ENCODE measurements at regions not wholly inside any gene's neighbourhood (a gene's known extent, or its start where the extent isn't known, plus 50 kb on each side); places are given as distances from the start of the nearest gene placed in this dataset.

DNA sequence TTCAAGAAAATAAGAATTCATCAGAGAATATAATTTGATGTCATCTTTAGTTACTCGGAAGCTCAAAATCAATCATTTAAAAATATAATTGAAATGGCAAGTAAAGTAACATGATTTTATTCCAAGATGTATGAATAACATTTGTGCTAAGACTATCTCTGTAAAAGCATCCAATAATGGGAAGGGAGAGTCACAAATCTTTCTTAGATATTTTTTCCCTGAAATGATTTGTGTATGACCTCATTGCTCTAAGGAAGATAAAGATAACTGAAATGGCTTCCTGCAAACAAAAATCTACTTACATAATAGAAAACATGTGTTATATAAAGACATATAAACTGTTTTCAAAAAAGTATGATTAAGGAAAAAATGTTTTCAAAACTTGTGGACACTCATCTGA, 97.4 kb upstream of the FGF10 start:
- no peaks in the 10 kb centered on the region for H3K9me3 Mint-ChIP-seq
- H3K4me1 Mint-ChIP-seq = no peaks in the 10 kb centered on the region
- no peak for DNase-seq
- H3K36me3 Mint-ChIP-seq = no peaks in the 10 kb centered on the region
- no peaks in the 10 kb centered on the region for H3K27me3 Mint-ChIP-seq
- no peak overlapping the region for H3K27ac Mint-ChIP-seq
- CTCF ChIA-PET = no interaction called here
- H3K4me3 Mint-ChIP-seq = no peak overlapping the region

GRCh38 chr5:44454002-44454401, 64.8 kb upstream of the FGF10 start:
- Mint-ChIP-seq H3K4me1 (no peaks in the 10 kb centered on the region), H3K9me3 (peaks cover 8% of the 10 kb centered on the region), H3K36me3 (no peaks in the 10 kb centered on the region), H3K4me3 (no peak overlapping the region), H3K27me3 (no peaks in the 10 kb centered on the region), H3K27ac (no peak overlapping the region)
- CTCF ChIA-PET = no interaction called here
- DNase-seq = no peak

- Mint-ChIP-seq H3K9me3 (no peaks in the 10 kb centered on the region), H3K27ac (no peak overlapping the region), H3K4me1 (no peaks in the 10 kb centered on the region), H3K36me3 (no peaks in the 10 kb centered on the region), H3K4me3 (no peak overlapping the region), H3K27me3 (no peaks in the 10 kb centered on the region)
- no peak for DNase-seq
- CTCF ChIA-PET = no interaction called here
These were observed 57.2 kb upstream of the FGF10 start for GRCh38 chr5:44446399-44446798.

DNA sequence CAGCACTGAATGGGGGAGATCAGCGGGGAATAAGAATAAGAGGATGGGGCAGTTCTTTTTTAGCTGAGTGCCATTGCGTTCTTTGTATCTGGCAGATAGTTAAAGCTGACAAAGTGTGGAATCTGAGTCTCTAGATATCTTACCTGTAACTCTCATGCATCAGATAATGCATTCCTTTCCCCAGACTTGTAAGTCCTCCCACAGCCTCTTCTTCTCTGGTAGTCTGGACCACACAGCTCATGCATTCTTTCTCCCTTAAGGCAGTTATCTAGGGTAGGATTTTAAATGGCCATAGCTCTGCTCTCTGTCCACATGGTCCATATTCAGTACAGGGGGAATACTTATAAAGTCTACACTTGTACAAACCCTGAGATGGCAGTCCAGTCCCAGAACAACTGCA, 54.0 kb upstream of the FGF10 start:
- Mint-ChIP-seq H3K9me3 (no peaks in the 10 kb centered on the region), H3K4me3 (no peak overlapping the region), H3K36me3 (no peaks in the 10 kb centered on the region), H3K27me3 (no peaks in the 10 kb centered on the region), H3K4me1 (no peaks in the 10 kb centered on the region), H3K27ac (no peak overlapping the region)
- CTCF ChIA-PET = interaction anchor here (0.7 kb wide), 1 partner anchor 101 kb away, joined by 3 read pairs; no protein-coding TSS in a partner anchor
- no peak for DNase-seq

GRCh38 chr5:44441460-44441859, 52.2 kb upstream of the FGF10 start:
- H3K9me3 Mint-ChIP-seq = no peaks in the 10 kb centered on the region
- CTCF ChIA-PET = no interaction called here
- no peak for DNase-seq
- H3K36me3 Mint-ChIP-seq = no peaks in the 10 kb centered on the region
- no peak overlapping the region for H3K27ac Mint-ChIP-seq
- H3K4me3 Mint-ChIP-seq = no peak overlapping the region
- no peaks in the 10 kb centered on the region for H3K27me3 Mint-ChIP-seq
- H3K4me1 Mint-ChIP-seq = no peaks in the 10 kb centered on the region

DNA sequence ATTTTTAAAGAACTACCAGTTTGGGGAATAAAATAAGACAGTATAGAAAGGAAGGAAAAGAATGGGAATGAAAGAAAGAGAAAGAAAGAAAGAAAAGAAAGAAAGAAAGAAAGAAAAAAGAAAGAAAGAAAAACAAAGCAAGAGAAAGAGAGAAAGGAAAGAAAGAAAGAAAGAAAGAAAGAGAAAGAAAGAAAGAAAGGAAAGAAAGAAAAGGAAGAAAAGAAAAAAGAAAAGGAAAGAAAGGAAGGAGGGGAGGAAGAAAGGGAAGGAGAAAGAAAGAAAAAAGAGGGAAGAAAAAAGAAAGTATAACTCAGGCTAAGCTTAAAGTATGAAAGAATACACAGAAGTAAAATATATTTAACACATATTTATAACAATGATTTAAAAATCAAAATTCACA, 51.0 kb upstream of the FGF10 start:
- Mint-ChIP-seq H3K27ac (no peak overlapping the region), H3K9me3 (no peaks in the 10 kb centered on the region), H3K4me3 (no peak overlapping the region), H3K36me3 (no peaks in the 10 kb centered on the region), H3K4me1 (no peaks in the 10 kb centered on the region), H3K27me3 (no peaks in the 10 kb centered on the region)
- CTCF ChIA-PET = no interaction called here
- no peak for DNase-seq
